ENCODE measurements at regions not wholly inside any gene's neighbourhood (a gene's known extent, or its start where the extent isn't known, plus 50 kb on each side); places are given as distances from the start of the nearest gene placed in this dataset.
"Not testable (repeated sequence)": the region's sequence is repeated elsewhere in the genome, so short reads cannot be mapped to it uniquely, and the experiment has no call there.

GRCh38 chr7:42574685-42575084 is 337.2 kb downstream of the C7orf25 start:
- DNase-seq (ENCODE audit: extremely low read depth in 1 of 2, low read depth in 1 of 2) = no peak

GRCh38 chr7:42573881-42574672 is 337.1 kb upstream of the GLI3 start:
- DNase-seq (ENCODE audit: extremely low read depth in 1 of 2, low read depth in 1 of 2) = no peak

DNA sequence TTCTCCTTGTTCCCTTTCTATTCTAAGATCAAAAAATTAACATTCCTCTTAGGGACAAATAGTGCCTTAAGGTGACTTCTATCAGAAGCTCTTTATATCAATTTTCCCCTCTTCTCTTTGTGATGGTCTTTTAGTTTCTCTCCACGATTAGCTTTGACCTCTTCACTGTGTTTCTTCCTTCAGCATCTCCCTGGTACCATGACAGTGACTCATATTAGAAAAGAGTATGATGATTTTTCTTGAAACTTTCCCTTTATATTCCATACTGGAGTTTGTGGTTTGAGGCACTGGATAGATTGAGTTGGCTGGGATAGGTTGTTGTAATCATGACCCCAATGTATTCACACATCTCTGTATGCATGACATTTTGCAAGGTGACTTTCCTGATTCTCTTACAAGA is 335.6 kb upstream of the GLI3 start:
- no peak for DNase-seq (ENCODE audit: extremely low read depth in 1 of 2, low read depth in 1 of 2)

- no peak for DNase-seq (ENCODE audit: extremely low read depth in 1 of 2, low read depth in 1 of 2)
Measured at GRCh38 chr7:42572056-42572455, 335.0 kb upstream of the GLI3 start.

- no peak for DNase-seq (ENCODE audit: extremely low read depth in 1 of 2, low read depth in 1 of 2)
Measured at GRCh38 chr7:42570944-42571343, 333.9 kb upstream of the GLI3 start.

- no peak for DNase-seq (ENCODE audit: extremely low read depth in 1 of 2, low read depth in 1 of 2)
Measured at GRCh38 chr7:42567051-42567450, 330.0 kb upstream of the GLI3 start.

DNA sequence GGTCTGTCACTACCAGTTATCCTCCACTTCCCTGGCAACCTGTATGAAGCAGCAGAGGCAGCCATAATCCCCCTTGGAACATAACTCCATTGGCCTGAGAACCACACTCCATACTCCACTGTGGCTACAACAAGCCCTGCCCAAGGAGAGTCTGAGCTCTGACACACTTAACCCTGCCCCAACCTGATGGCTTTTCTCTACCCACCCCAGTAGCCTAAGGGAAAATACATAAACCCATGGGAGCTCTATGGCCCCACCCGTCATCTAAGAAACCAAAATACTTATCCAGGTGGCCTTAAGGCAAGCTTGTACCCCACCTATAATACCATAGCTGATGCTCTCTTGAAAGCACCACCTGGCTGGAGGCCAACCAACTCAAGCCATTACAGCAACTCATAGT is 324.8 kb upstream of the GLI3 start:
- DNase-seq (ENCODE audit: extremely low read depth in 1 of 2, low read depth in 1 of 2) = no peak

DNA sequence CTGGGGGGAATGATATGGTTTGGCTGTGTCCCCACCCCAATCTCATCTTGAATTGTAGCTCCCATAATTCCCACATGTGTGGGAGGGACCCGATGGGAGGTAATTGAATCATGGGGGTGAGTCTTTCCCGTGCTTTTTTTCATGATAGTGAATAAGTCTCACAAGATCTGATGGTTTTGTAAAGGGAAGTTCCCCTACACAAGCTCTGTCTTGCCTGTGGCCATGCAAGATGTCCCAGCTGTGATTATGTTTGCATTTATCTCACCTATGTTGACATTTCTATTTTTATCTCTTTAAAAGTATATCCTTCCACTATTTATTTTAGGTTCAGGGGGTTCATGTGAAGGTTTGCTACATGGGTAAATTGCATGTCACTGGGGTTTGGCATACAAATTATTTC is 323.9 kb upstream of the GLI3 start:
- DNase-seq (ENCODE audit: extremely low read depth in 1 of 2, low read depth in 1 of 2) = no peak

GRCh38 chr7:42554932-42555331 is 317.9 kb upstream of the GLI3 start:
- DNase-seq (ENCODE audit: extremely low read depth in 1 of 2, low read depth in 1 of 2) = not testable (repeated sequence)

GRCh38 chr7:42552227-42552626 is 315.2 kb upstream of the GLI3 start:
- no peak for DNase-seq (ENCODE audit: extremely low read depth in 1 of 2, low read depth in 1 of 2)

DNA sequence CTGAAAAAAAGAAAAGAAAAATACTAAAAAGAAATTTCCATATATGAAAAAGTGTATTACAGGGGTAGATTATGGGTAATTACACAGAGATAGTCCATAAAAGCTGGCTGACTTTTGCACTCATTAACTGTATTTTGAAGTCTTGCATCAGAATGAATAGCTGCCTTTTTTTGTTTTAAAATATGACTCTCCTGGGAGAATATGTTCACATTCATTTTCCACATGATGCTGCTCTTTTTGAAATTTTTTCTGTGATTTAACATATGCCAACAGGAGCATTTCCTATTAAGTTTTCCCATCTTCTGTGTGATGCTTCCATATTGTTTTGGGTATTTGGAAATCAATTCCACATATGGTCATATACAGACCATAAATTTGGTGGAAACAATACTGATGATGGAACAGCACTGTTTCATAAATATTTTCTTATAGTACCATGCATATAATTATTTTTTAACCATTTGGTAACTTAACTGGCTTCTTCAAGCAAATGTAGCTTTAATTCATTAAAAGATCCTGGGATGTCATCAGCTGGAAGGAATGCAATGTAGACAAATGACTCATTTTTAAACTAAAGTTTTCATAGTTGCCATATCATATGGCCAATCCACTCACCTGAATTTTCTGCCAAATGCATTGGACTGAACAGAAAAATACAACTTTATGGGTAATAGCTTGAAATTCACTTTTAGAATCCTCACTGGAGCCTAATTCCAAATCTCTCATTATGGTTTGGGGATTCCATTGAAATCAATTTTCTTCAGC is 313.9 kb upstream of the GLI3 start:
- no peak for DNase-seq (ENCODE audit: extremely low read depth in 1 of 2, low read depth in 1 of 2)

GRCh38 chr7:42549866-42550485 is 313.0 kb upstream of the GLI3 start:
- no peak for DNase-seq (ENCODE audit: extremely low read depth in 1 of 2, low read depth in 1 of 2)

- no peak for DNase-seq (ENCODE audit: extremely low read depth in 1 of 2, low read depth in 1 of 2)
Measured at GRCh38 chr7:42548816-42549611, 312.0 kb upstream of the GLI3 start.

GRCh38 chr7:42545049-42545724 is 308.2 kb upstream of the GLI3 start:
- no peak for DNase-seq (ENCODE audit: extremely low read depth in 1 of 2, low read depth in 1 of 2)

DNA sequence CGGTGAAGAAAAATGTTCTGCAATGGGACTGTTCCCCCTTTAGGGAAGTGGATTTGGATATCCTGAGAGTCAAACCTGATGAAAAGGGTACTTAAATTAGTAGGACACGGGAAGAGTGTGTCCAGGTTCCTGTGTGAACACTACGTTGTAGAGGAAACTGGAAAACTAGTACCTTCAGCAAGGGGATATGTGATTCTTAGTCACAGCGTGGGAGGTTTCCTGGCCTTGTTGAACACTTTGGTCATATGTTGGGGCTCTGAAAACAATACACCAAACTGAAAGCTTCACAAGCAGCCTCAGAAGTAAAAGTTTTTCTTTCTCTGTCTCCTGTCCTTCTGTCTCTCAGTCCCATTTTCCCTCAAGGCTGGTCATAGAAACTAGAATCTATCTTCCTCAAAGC is 306.9 kb upstream of the GLI3 start:
- no peak for DNase-seq (ENCODE audit: extremely low read depth in 1 of 2, low read depth in 1 of 2)

DNA sequence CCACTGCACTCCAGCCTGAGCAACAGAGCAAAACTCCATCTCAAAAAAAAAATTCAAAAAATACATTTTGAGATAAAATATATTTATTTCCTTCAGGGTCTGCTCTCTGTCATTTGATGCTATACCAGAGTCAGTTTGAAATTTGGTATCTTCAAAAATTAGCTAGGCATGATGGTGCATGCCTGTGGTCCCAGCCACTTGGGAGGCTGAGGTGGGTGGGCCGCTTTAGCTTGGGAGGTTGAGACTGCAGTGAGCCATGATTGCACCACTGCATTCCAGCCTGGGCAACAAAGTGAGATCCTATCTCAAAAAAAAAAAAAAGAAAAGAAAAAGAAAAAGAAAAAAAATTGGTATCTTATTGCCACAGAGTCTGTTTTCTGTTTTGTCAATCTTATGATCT is 305.4 kb upstream of the GLI3 start:
- DNase-seq (ENCODE audit: extremely low read depth in 1 of 2, low read depth in 1 of 2) = not testable (repeated sequence)

- DNase-seq (ENCODE audit: extremely low read depth in 1 of 2, low read depth in 1 of 2) = no peak
Measured at GRCh38 chr7:42534441-42534840, 297.4 kb upstream of the GLI3 start.

- DNase-seq (ENCODE audit: extremely low read depth in 1 of 2, low read depth in 1 of 2) = no peak
Measured at GRCh38 chr7:42527004-42527403, 290.0 kb upstream of the GLI3 start.

- DNase-seq (ENCODE audit: extremely low read depth in 1 of 2, low read depth in 1 of 2) = no peak
Measured at GRCh38 chr7:42522227-42522991, 285.4 kb upstream of the GLI3 start.

- DNase-seq (ENCODE audit: extremely low read depth in 1 of 2, low read depth in 1 of 2) = no peak
Measured at GRCh38 chr7:42511027-42511426, 274.0 kb upstream of the GLI3 start.

All from stimulated activated CD8-positive, alpha-beta memory T cell treated with anti-CD3 and anti-CD28 coated beads, Interleukin-7, amount 100 ng/mL, for 48 hours (primary cell).